ENCODE measurements at regions not wholly inside any gene's neighbourhood (a gene's known extent, or its start where the extent isn't known, plus 50 kb on each side); places are given as distances from the start of the nearest gene placed in this dataset.

DNA sequence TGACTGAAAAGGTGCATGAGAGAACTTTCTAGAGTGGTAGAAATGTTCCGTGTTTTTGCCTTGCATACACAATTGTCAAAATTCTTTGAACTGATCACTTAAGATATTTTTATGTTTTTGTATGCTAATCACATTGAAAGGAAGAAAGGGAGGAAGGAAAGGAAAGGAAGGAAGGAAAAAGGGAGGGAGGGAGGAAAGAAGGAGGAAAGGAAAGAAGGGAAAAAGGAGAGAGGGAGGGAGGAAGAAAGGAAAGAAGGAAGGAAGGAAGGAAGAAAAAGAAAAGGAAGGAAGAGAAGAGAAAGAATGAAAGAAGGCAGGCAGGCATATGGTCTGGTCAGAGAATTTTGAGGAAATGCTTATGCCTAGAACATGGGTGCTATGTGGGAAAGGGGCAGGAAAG is 68.4 kb upstream of the PGBD5 start:
- TF ChIP-seq, protein P1, sequence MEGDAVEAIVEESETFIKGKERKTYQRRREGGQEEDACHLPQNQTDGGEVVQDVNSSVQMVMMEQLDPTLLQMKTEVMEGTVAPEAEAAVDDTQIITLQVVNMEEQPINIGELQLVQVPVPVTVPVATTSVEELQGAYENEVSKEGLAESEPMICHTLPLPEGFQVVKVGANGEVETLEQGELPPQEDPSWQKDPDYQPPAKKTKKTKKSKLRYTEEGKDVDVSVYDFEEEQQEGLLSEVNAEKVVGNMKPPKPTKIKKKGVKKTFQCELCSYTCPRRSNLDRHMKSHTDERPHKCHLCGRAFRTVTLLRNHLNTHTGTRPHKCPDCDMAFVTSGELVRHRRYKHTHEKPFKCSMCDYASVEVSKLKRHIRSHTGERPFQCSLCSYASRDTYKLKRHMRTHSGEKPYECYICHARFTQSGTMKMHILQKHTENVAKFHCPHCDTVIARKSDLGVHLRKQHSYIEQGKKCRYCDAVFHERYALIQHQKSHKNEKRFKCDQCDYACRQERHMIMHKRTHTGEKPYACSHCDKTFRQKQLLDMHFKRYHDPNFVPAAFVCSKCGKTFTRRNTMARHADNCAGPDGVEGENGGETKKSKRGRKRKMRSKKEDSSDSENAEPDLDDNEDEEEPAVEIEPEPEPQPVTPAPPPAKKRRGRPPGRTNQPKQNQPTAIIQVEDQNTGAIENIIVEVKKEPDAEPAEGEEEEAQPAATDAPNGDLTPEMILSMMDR (IDR thresholded peaks at IDR 0.05; ENCODE audit: unreplicated experiment), result no peak
- no peaks in the 10 kb centered on the region for H3K4me1 Mint-ChIP-seq (ENCODE audit: unreplicated experiment)
- no peaks in the 10 kb centered on the region for H3K36me3 Mint-ChIP-seq (ENCODE audit: low read depth, unreplicated experiment)
- H3K4me3 Mint-ChIP-seq (ENCODE audit: unreplicated experiment), result no peak overlapping the region
- H3K27ac Mint-ChIP-seq (ENCODE audit: unreplicated experiment), result no peak overlapping the region
- H3K27me3 Mint-ChIP-seq (ENCODE audit: unreplicated experiment), result no peaks in the 10 kb centered on the region
- no peaks in the 10 kb centered on the region for H3K9me3 Mint-ChIP-seq (ENCODE audit: unreplicated experiment)
- no peak for DNase-seq (ENCODE audit: low spot score)

DNA sequence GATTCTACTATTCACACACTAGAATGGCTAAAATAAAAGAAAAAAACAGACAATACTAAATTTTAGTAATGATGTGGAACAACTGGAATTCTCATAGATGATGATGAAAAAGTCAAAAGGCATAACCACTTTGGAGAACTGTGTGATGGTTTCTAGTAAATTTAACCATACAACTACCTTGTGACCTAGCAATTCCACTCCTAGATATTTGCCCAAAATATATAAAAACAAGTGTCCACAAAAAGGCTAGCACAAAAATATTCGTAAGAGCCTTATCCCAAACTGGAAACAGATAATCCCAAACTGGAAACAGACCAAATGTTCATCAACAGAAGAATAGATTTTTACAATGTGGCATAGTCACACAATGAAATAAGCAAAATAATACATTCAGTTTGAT is 67.9 kb upstream of the PGBD5 start:
- no peak overlapping the region for H3K4me3 Mint-ChIP-seq (ENCODE audit: unreplicated experiment)
- no peak for DNase-seq (ENCODE audit: low spot score)
- no peaks in the 10 kb centered on the region for H3K9me3 Mint-ChIP-seq (ENCODE audit: unreplicated experiment)
- H3K27ac Mint-ChIP-seq (ENCODE audit: unreplicated experiment), result no peak overlapping the region
- no peaks in the 10 kb centered on the region for H3K27me3 Mint-ChIP-seq (ENCODE audit: unreplicated experiment)
- H3K4me1 Mint-ChIP-seq (ENCODE audit: unreplicated experiment), result no peaks in the 10 kb centered on the region
- TF ChIP-seq, protein P1 (IDR thresholded peaks at IDR 0.05; ENCODE audit: unreplicated experiment), result no peak
- H3K36me3 Mint-ChIP-seq (ENCODE audit: low read depth, unreplicated experiment), result no peaks in the 10 kb centered on the region

DNA sequence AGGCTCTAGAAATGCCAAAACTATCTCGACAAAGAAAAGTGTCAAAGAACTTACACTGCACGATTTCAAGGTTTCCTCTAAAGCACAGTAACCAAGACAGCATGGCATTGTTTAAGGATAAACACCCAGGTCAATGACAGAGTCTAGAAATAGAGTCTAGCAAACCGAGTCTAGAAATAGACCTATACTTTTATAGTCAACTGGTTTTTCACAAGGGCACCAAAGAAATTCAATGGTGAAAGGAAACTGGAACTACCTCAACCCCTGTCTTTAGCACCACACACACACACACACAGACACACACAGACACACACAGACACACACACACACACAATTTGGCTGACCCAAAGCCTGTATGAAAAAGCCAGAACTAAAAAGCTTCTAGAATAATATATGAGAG is 67.1 kb upstream of the PGBD5 start:
- Mint-ChIP-seq H3K36me3 (ENCODE audit: low read depth, unreplicated experiment) (no peaks in the 10 kb centered on the region), H3K4me3 (ENCODE audit: unreplicated experiment) (no peak overlapping the region), H3K4me1 (ENCODE audit: unreplicated experiment) (no peaks in the 10 kb centered on the region), H3K9me3 (ENCODE audit: unreplicated experiment) (no peaks in the 10 kb centered on the region), H3K27ac (ENCODE audit: unreplicated experiment) (no peak overlapping the region), H3K27me3 (ENCODE audit: unreplicated experiment) (no peaks in the 10 kb centered on the region)
- TF ChIP-seq, protein P1 (IDR thresholded peaks at IDR 0.05; ENCODE audit: unreplicated experiment), result no peak
- DNase-seq (ENCODE audit: low spot score), result no peak

DNA sequence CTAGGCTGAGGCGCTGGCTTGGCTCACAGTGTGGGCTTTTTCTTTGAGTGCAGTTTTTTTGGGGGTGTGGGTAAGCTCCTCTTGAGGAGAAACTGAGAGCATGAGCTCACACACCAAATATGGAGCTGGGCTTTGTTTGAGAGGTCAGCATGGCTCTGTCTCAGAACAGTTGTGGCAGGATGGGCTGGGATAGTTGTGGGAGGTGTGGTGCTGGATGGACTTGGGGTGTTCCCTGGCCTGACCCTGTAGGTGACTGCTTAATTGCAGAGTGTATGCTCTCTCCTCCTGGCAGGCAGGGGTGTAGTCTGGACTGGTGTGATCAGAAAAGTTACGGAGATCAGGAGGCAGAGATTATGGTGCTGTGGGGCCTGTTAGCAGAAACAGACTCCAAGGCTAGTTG is 64.3 kb upstream of the PGBD5 start:
- no peak overlapping the region for H3K27ac Mint-ChIP-seq (ENCODE audit: unreplicated experiment)
- H3K27me3 Mint-ChIP-seq (ENCODE audit: unreplicated experiment), result peaks cover 1% of the 10 kb centered on the region
- H3K4me3 Mint-ChIP-seq (ENCODE audit: unreplicated experiment), result no peak overlapping the region
- H3K36me3 Mint-ChIP-seq (ENCODE audit: low read depth, unreplicated experiment), result no peaks in the 10 kb centered on the region
- H3K9me3 Mint-ChIP-seq (ENCODE audit: unreplicated experiment), result no peaks in the 10 kb centered on the region
- no peak for DNase-seq (ENCODE audit: low spot score)
- H3K4me1 Mint-ChIP-seq (ENCODE audit: unreplicated experiment), result no peaks in the 10 kb centered on the region
- TF ChIP-seq, protein P1 (IDR thresholded peaks at IDR 0.05; ENCODE audit: unreplicated experiment), result no peak

DNA sequence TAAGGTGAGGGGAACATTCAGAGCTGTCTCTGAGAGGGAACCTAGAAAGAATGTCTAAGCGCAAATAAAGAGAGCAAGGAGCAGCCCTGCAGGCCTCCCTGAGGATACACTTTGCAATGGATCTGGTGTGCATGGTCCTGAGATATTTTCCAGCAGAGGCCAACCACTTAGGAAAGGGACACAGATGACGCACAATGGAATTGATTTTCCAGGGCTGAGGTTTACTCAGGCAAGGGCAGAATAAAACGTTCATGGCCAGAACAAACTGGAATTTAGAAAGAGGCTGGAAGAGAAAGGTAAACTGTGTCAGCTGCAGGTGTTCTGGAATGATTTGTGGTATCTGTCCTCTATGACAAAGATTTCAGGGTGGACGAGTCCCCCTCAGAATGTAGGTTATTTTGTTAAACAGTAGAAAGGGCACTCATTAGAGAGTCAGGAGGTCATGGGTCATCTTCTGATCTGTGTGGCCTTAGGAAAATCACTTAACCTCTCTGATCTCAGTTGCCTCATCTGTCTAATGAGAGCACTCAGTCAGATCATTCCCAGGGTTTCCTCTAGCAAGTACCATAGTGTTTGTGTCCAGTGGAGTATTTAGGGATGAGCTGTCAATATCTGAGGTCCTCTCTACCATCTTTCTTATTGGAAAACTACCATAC is 61.8 kb upstream of the PGBD5 start:
- Mint-ChIP-seq H3K9me3 (ENCODE audit: unreplicated experiment) (no peaks in the 10 kb centered on the region), H3K4me1 (ENCODE audit: unreplicated experiment) (no peaks in the 10 kb centered on the region), H3K27ac (ENCODE audit: unreplicated experiment) (no peak overlapping the region), H3K27me3 (ENCODE audit: unreplicated experiment) (peaks cover 1% of the 10 kb centered on the region), H3K4me3 (ENCODE audit: unreplicated experiment) (no peak overlapping the region), H3K36me3 (ENCODE audit: low read depth, unreplicated experiment) (no peaks in the 10 kb centered on the region)
- TF ChIP-seq, protein P1 (IDR thresholded peaks at IDR 0.05; ENCODE audit: unreplicated experiment), result no peak
- DNase-seq (ENCODE audit: low spot score), result no peak
